Stimulated activated CD8-positive, alpha-beta memory T cell treated with anti-CD3 and anti-CD28 coated beads, Interleukin-4, amount 100 ng/mL, for 48 hours (primary cell): ENCODE measurements at regions not wholly inside any gene's neighbourhood (a gene's known extent, or its start where the extent isn't known, plus 50 kb on each side); places are given as distances from the start of the nearest gene placed in this dataset.
A peak's percentile ranks its signal among the peaks of the same experiment; 100 is the strongest.
"Not testable (repeated sequence)": the region's sequence is repeated elsewhere in the genome, so short reads cannot be mapped to it uniquely, and the experiment has no call there.

Source experiments
- DNase-seq: peaks from one replicate; pipeline ENCODE4 v3.0.0-alpha.2; 2020

DNA sequence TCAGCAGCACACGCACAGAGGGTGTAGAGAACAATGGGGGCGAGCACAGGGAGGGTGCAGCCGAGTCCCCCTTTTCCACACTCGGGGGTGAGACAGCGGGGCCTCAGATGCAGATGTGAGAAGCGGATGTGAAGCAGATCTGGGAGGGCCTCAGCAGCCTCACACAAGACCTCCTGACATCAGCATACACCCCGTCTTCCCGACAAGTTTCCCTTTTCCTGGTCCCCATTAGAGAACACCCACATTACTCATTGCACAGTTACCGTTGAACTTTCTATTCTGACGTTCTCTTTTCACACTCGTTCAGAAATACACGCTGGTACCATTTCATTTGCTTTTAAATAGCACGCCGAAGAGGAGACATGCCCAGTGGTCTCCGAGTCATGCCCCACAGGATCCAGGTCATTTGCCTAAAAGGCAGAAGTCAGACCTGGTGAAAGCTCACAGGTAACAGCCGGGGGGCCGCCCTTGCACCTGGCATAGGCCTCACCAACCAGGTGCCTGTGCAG, 129.5 kb upstream of the ID2 start:
- peak; percentile 18 for DNase-seq

DNA sequence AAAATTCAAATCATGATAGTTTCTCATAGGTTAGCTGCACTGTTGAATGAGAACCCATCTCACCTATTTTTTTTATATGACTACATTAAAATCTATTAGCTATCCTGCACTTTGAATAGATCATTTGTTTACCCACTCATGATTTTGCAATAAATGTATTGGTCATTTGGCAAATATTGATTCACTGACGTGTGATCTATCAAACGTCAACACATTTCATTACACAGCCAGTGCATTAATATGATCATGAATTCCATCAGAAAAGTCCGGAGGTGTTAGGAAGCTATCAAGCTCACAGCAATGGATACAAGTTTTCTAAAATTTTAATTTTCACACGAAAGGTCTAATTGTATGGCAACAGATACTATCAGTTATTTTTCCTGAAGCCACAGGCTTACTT, 128.2 kb upstream of the ID2 start:
- DNase-seq, result no peak

- peak; percentile 16 for DNase-seq
Observed at GRCh38 chr2:8554296-8554806, 127.5 kb upstream of the ID2 start.

GRCh38 chr2:8555543-8555942, 126.3 kb upstream of the ID2 start:
- no peak for DNase-seq

GRCh38 chr2:8558096-8558495, 123.8 kb upstream of the ID2 start:
- no peak for DNase-seq

- no peak for DNase-seq
Observed at GRCh38 chr2:8558956-8559355, 122.9 kb upstream of the ID2 start.

DNA sequence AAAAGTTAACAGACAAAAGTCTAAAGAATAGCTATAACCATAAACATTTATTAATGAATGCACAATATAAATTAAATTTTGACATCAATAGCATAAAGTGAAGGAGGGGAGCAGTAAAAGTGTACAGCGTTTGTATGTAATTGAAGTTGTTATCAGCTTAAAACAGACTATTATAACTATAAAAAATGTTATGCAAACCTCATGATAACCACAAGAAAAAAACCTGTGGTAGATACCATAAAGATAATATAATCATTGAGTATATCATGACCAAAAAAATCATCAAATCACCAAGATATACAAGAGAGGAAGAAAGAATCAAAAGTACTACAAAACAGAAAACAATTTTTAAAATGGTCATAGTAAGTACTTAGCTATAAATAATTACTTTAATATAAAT, 122.1 kb upstream of the ID2 start:
- no peak for DNase-seq

DNA sequence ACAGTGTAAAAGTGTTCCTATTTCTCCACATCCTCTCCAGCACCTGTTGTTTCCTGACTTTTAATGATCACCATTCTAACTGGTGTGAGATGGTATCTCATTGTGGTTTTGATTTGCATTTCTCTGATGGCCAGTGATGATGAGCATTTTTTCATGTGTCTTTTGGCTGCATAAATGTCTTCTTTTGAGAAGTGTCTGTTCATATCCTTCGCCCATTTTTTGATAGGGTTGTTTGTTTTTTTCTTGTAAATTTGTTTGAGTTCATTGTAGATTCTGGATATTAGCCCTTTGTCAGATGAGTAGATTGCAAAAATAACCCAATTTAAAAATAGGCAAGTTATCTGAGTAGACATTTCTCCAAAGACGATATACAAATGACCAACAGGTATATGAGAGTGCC, 120.2 kb upstream of the ID2 start:
- not testable (repeated sequence) for DNase-seq

DNA sequence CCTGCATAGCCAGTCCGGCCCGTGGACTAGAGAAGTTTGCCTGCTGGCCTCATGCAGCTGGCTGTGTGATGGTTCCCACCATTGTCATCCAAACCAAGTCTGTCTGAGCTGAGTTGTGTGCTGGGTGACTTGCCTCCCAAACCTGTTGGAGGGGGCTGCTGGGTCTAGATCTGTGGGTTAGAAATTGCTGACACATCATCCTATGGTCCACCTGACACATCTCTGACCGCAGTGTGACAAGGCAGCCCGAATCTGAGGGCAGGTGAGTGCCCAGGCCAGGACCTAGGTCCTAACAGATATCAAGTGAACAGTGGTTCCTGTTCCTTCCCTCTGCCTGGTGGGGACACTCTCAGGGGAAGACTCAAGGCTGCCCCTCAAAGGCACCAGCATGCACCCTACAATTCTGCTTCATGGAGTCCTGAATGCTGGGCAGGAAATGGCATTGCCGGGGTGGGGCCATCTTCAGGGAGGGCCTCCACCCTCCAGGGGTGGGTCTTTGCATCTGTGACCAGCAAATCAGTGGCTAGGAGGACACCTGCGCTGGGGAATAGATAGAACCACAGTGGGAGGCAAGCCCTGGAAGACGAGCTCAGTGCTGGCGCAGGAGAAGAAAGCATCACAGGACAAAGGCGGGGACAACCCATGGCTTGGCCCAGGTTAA, 117.9 kb upstream of the ID2 start:
- peak; percentile 17 for DNase-seq

DNA sequence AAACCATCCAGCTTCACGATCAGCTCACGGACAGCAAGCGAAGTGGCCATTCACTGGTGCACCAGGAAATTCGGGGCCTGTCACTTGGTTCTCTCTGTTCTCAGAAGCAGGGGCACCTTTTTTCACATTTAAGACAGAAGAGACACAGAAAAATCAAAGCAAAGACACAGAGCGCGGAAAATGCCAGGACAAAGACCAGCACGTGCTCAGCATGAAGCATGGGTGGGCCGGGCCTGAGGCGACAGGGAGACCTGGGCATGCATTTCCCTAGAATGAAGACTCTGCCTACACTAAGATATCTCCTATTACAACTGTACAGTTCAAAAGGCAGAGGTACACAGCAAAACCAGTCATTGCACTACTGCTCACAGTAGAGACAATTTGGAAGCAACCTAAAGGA, 117.4 kb upstream of the ID2 start:
- DNase-seq, result no peak

GRCh38 chr2:8565399-8566154, 116.3 kb upstream of the ID2 start:
- no peak for DNase-seq

DNA sequence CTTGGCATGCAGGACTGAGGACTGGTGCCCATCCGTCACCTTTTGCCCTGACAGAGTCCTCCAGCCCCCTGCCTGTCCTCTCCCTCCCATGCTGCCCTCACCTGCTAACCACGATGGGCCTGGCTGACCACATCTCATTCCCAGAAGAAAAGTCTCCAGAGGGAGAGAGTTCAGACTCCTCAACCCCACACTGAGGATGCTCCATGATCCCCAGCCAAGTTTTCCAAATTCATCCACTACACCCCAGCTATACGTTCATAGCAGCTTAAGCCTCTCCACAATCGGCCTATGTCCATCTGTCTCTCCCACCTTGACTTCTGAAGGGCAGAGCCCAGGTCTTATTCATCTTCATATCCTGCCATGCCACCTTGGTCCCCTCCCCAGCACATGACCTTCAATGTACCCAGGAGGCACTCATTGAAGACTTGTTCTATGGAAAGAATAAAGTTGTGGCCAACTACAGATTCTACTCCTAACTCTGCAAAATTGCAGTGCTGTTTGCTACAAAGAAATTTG, 115.6 kb upstream of the ID2 start:
- DNase-seq, result peak; percentile 20

DNA sequence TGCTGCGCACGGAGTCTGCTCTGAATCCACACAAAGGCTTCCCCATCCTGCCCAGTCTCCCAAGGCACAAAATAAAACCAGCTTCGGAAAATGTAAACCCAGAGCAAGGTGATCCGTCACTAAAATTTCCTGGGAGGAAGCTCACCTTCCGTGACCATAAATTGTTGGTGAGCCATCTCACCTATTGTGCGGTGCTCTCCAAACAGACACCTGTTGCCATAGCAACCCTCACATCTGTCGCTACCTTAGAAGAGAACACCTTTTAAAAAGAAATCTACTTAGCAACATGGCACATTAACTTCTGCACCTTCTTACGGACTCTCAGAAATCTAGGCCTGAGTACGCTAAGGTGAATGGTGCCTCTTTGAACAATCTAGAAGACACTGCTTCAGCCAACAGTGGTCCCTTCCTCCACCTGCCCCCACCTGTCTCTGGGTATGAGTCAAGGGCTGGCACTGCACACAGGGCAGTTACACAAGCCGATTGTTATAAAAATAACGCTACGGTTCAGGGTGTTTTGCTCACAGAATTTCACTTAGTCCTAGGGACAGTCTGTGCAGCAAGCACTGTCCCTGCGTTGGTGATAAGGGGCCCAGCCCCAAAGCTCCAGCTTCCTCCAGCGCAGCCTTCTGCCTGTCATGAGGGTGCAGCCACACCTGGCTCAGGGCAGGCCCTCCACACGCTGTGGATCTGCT, 114.9 kb upstream of the ID2 start:
- no peak for DNase-seq

GRCh38 chr2:8567469-8568260, 114.2 kb upstream of the ID2 start:
- DNase-seq, result no peak

GRCh38 chr2:8568543-8569302, 113.1 kb upstream of the ID2 start:
- no peak for DNase-seq

DNA sequence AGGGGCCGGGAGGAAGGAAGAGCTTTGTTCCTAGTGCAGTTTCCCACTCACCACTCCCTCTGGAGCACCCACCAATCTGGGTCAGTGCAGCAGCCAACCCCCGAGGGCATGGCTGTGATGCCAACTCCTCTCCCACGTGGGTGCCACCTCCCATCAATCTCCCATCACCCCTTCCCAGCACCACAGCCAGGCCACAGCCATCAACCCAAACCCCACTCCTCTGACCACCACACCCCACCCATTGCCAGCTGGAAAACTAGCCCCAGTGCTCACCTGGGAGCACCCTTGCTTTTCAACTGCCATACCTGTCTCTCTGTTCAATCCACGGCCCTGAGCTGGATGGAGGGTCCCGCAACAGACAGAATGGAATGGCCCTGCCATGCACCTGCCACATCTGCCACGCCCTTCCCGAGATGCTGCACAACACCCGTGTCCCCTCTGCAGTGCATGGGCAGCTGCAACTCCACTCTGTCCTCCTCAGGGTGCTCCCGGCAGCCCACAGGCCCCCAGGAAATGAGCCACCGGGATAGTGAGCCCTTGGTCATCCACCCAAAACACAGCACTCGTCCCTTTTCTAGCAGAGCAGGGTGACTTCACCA, 112.4 kb upstream of the ID2 start:
- no peak for DNase-seq

DNA sequence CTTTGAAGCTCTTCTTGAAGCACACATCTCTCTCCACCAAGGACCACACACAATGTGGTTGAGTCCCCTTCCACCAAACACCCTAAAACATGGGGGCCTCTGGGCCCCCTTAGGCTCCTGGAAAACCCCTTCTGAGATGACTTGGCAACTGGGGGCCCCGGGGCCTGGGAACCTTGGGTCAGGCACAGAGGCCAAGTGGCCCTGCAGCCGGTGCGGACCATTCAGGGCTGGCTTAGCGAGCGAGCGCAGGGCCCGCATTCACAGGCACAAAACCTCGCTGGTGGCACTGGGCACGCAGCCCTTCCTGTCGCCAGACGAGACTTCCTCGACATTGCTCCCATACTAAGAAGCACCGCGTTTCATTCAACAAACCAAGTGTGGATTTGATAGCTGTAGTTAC, 111.2 kb upstream of the ID2 start:
- DNase-seq, result peak; percentile 19

DNA sequence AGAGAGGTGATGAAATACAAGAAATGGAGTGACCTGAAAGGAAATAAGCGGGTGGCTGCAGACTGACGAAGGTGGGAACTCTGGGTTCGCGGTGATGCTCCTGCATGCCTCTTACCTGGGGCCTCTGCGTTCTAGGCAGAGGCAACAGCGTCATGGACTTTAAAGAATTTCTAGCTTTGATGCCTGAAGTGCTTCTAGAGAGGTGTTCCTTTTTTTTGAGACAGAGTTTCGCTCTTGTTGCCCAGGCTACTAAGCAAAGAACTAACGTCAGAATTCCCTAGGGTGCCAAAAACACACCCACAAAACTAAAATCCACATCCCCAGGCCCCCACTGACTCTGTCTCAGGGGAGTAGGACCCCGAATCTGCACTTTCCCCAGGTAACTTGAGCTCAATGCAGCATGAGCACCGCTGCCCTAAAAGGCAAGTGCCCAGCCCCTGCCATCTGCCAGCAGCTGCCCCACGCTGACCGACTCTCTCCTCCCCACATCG, 110.5 kb upstream of the ID2 start:
- no peak for DNase-seq

GRCh38 chr2:8571792-8572499, 109.9 kb upstream of the ID2 start:
- DNase-seq, result peak; percentile 19

DNA sequence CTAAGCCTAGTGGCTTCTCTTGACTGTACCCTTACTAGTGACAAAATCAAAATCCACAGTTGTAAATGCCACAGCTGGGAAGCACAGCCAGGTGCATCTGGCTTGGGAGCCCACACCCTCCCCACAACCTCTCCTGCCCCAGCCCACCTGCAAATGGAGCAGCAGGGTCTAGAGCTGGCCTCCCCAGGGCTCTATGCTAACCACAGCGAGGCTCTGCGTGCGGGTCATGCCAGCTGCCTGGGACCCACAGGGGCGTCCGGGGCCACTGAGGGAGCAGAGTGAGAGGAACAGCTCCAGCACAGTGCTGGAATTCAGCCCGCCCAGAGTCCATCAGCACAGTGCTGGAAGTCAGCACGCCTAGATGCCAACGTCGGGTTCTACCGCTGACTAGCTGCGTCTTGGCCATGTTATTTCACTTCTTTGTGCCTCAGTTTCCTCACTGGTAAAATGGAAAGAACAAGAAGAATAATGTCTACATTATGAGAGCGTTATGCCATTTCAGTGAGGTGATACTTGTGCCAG, 109.1 kb upstream of the ID2 start:
- no peak for DNase-seq
